Epithelial cell of esophagus (primary cell): ENCODE measurements at regions not wholly inside any gene's neighbourhood (a gene's known extent, or its start where the extent isn't known, plus 50 kb on each side); places are given as distances from the start of the nearest gene placed in this dataset.

ENCODE experiments used
- DNase-seq: peaks from one replicate; pipeline ENCODE4 v3.0.0; 2010; ENCODE audit warnings: low read depth
- H3K4me3 ChIP-seq: 2 replicates; pipeline ENCODE4 v1.5.1; 2011; ENCODE audit warnings: mild to moderate bottlenecking, low read length, control low read depth
- CTCF ChIP-seq: IDR thresholded peaks from 2 replicates; pipeline ENCODE4 v1.5.1; 2011; ENCODE audit warnings: low read depth, mild to moderate bottlenecking, low read length, control low read depth, inconsistent platforms; ENCODE audit not compliant: insufficient read depth; ENCODE audit errors: missing control alignments

DNA sequence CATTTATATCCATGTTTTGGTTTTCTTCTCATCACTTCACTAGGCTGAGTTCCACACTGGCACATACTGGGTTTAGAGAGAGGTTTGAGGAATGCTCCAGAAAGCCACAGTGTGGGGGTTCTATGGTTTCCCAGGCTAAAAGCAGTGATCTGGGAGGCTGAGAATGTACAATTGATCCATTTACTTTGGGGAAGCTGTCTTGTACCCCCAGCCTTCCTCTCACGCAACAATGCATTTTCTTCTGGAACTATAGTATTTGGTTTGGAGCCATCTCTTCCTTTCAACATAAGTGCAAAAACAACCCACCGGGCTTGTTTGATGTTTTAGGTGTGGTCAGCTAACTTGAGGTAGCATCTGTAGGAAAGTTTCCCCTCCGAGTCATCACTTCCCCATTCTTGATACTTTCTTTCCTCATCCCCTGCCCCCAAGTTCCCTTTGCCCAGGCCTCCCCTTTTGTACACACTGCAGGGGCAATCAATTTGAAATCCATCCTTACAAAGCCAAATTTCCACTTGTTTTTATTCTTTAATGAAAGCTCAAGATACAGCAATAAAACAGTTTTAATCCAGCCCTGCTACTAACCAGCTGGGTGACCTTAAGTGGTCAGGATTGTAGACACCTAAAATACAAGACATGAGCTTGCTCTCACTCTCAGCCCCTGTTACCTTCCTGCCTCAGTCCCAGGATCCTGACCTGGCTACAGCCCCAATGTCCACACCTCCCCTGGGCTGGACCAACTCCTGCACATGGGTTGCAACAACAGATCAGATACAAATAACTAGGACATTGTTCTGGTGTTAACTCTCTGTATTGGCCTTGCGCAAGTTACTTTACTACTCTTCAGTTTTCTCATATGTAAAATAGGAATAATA is 109.2 kb downstream of the FHDC1 start:
- no peak overlapping the region for H3K4me3 ChIP-seq
- peak; percentile 36 for DNase-seq
- TF ChIP-seq CTCF = no peak

- H3K4me3 ChIP-seq = no peak overlapping the region
- TF ChIP-seq CTCF = no peak
Observed at GRCh38 chr4:153058671-153059060, 122.5 kb downstream of the FHDC1 start.

GRCh38 chr4:153060196-153060595 is 124.1 kb downstream of the FHDC1 start:
- H3K4me3 ChIP-seq = no peak overlapping the region
- TF ChIP-seq CTCF = no peak
- no peak for DNase-seq

More at GRCh38 chr4:153058671-153059060, 122.5 kb downstream of the FHDC1 start:
- no peak for DNase-seq

DNA sequence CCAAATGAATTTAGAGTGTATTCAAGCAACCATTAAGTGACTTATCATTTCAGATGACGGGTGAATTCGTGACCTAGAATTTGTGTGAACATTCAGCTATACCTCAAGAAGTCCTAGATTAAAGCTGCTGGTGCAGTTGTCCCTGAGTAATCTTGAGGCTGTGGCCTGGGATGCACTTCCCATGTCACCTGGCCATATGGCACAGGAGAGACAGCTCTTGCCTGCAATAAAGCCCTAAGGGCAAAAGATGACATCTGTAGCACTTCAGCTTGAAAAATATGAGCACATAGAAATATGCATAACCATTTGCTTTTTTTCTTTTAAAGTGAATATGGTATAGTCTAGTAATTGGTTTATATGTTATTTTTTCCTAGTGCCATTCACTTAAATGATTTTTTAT is 125.8 kb downstream of the FHDC1 start:
- no peak overlapping the region for H3K4me3 ChIP-seq
- DNase-seq = no peak
- no peak for TF ChIP-seq CTCF

DNA sequence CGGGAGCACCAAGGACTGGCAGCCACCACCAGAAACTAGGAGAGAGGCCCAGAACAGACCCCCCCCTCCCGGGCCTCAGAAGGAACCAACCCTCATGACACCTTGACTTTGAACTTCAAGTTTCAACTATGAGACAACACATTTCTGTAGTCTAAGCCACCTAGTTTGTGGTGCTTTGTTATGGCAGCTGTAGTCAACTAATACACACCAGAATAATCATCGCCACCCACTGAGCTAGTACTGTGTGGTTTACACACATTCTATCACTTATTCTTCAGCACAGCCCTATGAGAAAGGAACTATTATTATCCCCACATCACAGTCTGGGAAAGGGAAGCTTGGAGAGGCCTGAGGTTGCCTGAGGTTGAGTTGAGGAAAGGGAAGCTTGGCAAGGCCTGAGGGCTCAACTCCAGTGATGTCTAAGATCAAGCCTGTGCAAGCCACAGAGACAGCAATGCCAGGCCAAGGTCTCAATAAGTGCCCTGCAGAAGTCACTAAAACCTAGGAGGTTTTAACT is 126.6 kb downstream of the FHDC1 start:
- H3K4me3 ChIP-seq = no peak overlapping the region
- TF ChIP-seq CTCF = no peak
- DNase-seq = no peak

GRCh38 chr4:153063490-153063889 is 127.4 kb downstream of the FHDC1 start:
- no peak overlapping the region for H3K4me3 ChIP-seq
- no peak for DNase-seq
- TF ChIP-seq CTCF = no peak
